CD4-positive, alpha-beta T cell treated with Interleukin-15 for 4 hours (primary cell): ENCODE measurements at regions not wholly inside any gene's neighbourhood (a gene's known extent, or its start where the extent isn't known, plus 50 kb on each side); places are given as distances from the start of the nearest gene placed in this dataset.
"Not testable (repeated sequence)": the region's sequence is repeated elsewhere in the genome, so short reads cannot be mapped to it uniquely, and the experiment has no call there.

Experiments used
- DNase-seq: peaks from one replicate; pipeline ENCODE4 v3.0.0-alpha.2; 2020; ENCODE audit warnings: low spot score

DNA sequence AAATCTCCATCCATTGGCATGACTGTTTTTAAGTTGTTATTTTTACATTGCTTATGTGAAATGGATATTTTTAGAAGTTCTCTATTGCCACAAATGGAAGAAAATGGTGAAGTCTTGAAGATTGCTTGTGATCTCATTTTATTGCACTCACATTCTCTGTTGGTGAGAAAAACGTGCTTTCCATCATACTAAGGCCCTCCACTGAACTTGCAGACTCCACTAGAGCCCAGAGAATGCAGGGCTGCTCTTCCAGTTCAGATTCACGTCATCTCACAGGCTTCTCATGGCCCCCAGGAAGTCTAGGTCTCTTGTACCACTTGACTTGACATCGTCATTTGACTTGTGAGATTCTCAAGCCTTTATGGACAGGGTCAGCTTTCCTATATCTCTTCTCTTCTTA, 254.8 kb upstream of the COPS8 start:
- no peak for DNase-seq

DNA sequence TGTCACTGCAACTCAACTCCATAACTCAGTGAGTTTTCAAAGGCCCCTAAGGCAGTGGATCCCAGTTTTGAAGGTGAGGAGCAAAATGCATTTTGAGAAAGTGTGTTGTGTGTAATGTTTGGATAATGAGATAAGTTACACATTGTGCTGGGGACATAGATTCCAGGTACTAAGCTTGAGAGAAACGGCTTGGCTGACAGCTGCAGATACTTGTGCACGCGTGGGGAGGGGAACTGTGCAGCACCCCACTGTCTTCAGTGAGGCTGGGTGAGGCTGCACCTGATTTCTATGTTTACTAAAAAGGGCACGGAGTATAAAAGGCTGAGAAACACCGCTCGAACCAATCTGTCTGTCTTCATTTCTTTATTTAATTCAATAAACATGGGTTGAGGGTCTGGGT, 254.0 kb upstream of the COPS8 start:
- DNase-seq: no peak

DNA sequence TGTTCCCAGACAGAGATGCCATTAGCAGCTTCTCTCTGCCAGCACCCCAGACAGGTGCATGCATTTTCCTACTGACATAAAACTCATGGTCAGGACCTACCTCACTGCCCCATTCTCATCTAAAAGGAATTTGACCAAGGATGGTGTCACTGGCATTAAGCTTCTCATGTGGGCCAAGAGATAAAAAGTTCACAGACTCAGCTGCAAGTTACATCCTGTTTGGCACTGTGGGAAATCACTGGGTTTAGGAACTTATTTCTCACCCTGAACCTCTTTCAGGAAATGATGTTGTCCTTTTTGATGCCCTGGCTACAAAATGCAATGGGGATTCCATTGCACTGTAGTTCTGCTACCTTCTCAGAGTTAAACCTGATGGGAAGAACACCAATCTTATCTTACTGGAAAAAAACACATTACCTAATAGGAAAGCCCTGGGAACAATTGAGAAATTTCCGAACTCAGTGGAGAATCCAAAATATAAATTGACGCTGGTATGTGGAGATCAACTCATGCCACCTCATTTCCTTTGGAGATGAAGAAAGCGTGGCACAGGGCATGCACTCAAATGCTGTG, 252.1 kb upstream of the COPS8 start:
- DNase-seq: no peak

DNA sequence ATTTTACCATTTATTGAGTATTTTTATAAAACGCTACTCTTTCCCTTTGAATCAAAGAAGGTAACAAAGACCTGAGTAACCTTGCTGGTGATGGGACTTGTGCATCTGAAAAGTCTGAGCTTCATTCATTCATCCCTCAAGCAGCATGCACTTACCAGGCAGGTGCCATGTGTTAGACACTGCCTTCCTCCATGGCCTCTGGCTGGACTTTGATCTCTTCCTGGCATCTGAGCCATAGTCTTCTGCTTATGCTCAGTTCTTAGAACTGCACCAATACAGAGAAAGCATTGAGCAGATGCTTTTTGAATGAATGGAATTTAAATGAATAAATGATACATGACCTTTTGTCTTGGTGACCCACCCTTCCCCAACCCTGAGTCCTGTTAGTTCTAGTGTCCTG, 251.4 kb upstream of the COPS8 start:
- no peak for DNase-seq

DNA sequence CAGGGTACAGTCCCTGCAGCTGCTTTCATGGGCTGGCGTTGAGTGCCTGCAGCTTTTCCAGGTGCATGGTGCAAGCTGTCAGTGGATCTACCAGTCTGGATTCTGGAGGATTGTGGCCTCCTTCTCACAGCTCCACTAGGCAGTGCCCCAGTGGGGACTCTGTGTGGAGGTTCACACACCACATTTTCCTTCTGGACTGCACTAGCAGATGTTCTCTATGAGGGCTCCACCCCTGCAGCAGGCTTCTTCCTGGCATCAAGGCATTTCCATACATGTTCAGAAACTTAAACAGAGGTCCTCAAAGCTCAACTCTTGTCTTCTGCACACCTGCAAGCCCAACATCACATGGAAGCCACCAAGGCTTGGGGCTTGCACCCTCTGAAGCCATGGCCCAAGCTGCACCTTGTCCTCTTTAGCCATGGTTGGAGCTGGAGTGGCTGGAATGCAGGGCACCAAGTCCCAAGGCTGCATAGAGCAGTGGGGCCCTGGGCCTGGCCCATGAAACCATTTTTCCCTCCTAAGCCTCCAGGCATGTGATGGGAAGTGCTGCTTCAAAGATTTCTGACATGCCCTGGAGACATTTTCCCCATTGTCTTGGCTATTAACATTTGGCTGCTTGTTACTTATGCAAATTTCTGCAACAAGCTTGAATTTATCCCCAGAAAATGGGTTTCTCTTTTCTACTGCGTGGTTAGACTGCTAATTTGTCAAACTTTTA, 250.2 kb upstream of the COPS8 start:
- DNase-seq: no peak

DNA sequence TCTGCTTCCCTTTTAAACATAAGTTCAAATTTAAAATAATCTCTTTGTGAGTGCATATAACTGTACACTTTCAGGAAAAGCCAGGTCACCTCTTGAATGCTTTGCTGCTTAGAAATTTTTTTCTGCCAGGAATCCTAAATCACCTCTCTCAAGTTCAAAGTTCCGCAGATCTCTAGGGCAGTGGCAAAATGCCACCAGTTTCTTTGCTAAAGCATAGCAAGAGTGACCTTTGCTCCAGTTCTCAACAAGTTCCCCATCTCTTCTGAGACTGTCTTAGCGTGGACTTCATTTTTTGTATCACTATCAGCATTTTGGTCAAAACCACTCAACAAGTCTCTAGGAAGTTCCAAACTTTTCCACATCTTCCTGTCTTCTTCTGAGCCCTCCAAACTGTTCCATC, 249.7 kb upstream of the COPS8 start:
- not testable (repeated sequence) for DNase-seq

DNA sequence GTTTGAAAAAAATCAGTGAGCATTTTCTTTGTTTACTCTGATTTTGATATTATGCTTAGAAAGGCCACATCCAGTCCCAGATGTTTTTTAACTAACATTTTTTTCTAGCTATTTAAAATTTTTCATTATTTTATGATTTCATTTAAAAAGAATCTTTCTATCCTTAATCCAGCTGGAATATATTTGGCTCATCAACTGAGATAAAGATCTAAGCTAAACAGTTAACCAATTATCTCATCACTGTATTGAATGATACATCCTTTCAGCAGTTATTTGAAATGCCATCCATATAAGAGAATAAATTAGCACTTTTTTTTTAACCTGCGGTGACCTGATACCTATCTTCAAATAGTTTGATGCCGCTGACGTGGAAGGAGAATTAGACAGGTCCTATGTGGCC, 245.5 kb upstream of the COPS8 start:
- DNase-seq: no peak

DNA sequence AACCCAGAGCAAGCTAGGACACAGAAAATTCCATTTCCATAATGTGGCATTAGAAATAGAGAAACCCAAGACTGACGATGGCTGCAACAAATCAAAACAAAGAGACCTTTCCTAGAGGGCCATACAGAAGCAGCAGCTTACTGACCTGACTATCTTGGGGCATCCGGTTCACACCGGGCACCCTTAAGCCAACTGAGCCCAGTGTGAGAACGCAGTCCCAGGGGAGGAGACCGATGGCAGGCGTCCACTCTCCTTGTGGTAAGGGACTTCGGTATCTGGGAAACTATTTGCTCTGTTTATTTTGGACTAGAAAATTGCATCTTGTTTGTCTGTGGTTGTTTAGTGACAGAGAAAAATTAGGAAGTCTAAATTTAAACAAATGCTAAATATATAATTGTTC, 244.8 kb upstream of the COPS8 start:
- DNase-seq: no peak

DNA sequence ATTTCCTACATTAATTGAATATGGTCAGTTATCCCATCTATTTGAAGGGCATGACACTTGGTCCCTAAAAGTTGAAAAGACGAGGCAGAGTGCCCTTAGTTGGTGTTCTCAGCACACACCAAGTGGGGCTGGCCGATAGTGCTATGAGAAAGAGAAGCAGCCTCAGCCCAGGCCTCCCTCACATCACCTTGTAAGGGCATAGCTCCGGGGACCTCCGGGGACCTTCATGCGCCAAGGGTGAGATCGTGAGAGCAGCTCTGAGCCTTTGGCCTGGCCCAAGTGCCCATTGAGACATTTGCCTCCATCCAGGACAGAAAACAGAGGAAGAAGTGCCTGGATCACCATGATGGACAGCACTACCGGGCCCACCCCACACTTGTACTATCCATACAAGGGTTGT, 244.3 kb upstream of the COPS8 start:
- no peak for DNase-seq

DNA sequence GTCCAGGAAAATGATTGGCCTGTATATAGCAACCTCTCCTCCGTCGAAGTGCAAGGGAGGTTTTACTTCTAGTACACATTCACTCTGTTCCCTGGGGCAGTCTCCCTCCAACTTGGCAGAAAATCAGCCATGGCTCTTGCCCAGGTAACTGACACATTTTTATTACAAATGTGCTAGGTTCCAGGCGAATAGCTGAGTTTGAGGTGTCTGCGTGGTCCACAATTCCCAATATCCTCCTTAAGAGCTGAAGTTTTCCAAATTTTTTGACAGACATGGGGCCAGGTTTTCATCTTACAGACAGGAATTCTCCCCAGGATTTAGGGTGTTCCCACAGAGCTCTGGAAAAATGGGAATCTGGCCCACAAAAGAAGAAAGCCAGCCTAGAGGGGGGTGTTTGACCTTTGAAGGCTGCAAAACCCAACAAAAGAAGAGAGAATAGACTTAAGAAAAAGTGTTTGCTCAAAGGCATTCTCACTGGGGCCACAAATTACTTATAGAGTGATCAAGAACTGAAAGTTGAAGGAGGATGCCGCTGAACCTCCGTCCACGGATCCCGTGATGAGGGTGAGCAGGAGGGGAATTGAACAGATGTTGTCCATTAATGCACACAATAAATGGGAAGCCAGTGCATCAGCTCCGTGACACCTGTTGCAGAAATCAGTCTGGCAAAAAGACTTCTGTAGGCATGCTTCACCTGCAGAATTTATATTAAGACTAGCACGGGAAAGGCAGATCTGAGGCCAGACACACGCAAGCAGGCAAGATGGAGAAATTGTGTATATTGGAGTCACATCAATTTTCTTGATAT, 242.3 kb upstream of the COPS8 start:
- no peak for DNase-seq

DNA sequence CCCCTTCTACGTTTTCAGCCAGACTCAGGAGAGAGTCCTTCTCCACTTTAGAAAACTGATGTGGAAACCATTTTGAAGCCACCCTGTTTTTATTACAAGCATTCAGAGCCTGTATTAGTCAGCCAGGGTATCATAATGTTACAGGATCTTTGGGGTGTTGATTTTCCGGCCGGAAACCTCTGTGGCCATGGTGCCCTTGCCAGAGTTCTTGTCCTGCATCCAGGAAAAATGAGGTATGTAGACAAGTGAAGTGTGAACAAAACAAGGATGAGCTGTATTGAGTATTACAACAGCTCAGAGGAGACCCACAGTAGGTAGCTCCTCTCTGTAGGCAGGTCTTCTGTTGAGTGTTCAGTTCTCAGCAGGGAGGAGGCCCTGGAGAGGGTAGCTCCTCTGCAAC, 241.0 kb upstream of the COPS8 start:
- no peak for DNase-seq

DNA sequence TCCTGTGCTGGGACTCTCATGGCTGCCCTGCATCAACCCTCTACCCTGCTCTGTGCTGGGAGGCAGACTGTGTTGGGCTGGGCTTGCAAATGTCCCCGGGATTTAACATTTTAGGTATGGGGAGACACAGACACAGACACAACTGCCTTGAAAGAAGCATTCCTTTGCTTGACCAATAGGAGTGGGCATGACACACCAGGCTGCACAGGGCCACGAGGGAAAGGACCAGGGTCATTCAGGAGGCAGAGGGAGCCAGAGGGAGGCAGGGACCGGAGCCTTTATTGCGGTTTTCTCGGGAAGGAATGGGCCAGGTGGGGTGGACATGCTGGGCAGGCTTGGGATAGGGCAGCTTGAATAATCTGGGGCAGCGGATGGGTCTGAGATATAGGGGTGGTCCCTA, 238.7 kb upstream of the COPS8 start:
- DNase-seq: no peak

DNA sequence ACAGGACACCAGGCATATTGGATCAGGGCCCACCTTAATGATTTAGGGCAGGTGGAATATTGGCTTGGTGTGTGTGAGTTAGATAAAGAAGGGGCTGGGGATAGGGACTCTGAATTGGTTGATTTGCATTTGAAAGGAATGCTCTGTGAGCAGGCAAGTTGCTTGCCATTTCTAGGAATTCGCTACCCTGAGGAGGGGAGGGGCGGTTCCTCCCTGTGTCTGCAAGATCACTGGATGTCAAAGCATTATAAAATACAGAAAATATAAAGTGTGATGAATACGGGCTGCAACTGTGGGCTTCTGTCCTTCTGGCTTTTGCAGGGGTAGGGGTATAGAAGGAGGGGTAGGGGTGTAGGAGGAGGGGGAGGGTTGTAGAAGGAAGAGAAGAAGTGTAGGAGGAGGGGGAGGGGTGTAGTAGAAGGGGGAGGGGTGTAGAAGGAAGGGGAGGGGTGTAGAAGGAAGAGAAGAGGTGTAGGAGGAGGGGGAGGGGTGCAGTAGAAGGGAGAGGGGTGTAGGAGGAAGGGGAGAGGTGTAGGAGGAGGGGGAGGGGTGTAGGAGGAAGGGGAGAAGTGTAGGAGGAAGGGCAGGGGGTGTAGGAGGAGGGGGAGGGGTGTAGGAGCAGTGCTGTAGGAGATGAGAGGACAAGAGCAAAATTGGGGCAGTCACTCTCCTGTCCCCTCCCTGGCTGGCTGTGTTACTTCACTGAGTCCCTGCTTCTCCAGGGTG, 238.0 kb upstream of the COPS8 start:
- DNase-seq: no peak

DNA sequence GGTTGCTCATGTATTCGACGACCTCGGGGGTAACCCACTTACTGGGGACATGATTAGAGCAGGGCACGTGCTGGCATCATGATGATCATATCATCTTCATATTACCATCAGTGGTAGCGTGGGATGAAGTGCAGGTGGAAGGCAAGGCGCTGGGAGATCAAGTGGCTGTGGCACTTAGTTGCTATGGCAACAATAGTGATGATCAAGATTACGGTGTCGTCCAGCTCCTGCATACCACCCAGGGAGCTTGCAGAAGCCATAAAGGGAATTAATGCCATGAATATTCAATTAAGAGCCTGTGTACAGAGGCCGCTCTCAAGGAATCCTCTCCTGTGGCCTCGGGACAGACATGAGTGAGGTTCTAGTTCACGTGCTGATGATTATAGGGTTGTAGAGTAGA, 237.2 kb upstream of the COPS8 start:
- DNase-seq: no peak

DNA sequence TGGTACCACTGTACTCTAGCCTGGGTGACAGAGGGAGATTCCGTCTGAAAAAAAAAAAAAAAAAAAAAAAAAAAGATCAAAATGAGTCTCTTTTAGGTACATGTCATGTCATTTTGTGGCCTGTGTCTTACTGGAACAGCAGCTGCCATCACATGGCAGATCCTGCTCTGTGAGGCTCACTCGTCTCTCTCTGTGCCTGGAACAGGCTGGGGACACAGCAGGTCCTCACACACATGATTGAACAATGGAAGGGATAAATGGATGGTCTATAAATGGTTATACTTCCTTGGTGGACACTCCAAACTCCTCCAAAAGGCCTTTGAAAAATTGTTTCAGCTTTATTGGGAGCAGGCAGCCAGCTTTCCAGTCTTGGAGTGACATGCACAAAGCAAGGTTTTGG, 236.2 kb upstream of the COPS8 start:
- no peak for DNase-seq

DNA sequence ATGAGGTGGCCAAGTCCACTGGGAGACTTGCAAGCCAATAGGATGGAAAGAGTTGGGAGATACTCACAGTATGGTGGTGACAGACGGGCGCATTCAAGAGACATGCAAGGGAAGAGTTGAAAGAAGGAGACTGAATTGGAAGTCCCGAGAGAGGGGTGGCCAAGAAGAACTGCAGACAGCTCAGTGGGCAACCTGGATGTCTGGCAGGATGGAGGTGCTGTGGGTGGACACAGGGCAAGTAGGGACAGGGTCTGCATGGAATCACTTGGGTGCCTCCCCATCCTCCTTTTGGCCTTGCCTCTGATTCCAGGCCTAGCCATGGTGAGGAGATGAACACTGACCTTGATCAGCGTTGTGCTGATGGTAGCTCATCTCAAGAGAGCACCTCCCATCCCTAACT, 235.7 kb upstream of the COPS8 start:
- DNase-seq: no peak

DNA sequence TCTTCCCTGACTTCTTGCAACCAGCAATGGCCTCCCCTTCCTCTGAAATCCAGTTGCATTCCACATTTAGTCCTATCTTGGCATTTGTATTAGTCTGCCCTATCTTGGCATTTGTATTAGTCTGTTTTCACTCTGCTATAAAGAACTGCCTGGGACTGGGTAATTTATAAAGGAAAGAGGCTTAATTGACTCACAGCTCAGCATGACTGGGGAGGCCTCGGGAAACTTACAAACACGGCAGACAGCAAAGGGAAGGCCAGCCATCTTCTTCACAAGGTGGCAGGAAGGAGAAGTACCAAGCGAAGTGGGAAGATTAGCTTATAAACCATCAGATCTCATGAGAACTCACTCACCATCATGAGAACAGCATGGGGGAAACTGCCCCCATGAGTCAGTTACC, 234.5 kb upstream of the COPS8 start:
- no peak for DNase-seq

DNA sequence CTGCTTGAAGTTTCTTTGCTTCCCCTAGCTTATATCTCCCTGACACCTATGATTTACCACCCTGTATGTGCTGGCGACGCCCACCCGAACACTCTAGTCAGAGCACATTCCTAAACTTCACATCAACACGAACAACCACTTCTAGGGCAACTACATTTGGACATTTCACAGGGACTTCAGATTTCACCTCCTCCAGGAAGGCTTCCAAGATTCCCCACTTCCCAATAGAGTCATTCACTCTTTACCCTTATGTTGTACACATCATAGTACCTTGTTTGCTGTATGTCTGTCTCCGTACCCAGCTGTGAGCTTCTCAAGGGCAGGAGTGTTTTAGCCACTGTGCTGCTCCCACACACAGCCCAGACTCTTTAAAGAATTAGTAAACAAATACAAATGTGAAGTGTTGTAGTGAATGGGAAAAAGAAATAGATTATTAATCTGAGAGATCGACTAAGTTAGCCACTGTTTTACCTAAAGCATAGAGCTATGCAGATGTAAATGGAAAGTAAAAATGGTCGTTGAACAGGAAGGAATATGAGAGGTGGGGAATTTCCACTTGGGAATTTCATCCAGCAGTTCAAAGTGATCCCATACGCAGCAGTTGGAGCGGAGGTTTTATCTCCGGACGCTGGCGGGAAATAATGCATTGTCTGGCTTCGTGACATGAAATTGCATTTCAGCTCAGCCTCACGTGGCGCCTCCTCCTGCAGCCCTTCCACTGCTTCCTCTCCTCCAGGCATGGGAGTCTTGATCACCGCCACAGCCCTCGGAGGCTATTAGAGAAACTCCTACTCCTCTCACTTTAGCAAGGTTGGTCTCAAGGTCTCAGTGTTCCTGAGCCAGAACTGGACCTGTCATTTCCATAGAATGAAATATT, 233.4 kb upstream of the COPS8 start:
- no peak for DNase-seq

DNA sequence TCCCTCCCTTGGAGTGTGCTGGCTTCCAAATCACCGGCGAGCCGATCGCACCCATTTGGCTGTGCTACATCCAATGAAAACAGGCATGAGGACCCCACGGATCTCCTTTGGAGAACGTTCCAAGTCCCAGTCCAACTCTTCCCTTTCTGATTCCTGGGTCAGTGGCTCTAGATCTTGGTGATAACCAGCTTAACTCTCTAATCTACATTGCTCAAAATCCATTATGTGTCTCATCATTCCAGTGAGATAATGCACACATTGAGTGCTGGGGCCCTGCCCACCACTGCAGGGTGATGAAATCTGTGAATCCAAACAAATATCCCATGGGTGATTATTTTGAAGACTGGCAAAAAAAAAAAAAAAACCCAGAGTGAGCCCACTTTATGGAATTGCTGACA, 232.7 kb upstream of the COPS8 start:
- no peak for DNase-seq

DNA sequence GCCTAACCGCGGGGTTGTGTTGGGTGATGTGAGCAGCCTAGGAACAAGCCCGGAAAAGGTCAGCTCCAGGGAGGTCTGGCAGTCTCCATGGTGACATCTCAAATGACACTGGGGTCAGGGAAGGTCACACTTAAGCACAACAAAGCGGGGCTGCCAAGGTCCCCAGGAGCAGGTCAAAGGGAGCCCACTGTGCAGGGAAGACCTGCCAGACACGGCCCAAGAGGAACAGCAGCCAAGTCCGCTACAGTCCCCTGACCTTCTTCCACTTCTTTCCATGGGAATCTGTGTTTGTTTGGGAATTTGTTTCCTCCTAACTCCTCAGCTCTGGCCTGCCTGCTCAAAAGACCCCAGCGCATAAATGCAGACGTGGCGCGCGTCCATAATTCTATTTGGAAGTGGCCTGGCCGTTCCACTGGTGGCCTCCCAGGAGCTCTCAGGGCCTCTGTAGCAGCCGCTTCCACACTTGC, 232.1 kb upstream of the COPS8 start:
- no peak for DNase-seq

DNA sequence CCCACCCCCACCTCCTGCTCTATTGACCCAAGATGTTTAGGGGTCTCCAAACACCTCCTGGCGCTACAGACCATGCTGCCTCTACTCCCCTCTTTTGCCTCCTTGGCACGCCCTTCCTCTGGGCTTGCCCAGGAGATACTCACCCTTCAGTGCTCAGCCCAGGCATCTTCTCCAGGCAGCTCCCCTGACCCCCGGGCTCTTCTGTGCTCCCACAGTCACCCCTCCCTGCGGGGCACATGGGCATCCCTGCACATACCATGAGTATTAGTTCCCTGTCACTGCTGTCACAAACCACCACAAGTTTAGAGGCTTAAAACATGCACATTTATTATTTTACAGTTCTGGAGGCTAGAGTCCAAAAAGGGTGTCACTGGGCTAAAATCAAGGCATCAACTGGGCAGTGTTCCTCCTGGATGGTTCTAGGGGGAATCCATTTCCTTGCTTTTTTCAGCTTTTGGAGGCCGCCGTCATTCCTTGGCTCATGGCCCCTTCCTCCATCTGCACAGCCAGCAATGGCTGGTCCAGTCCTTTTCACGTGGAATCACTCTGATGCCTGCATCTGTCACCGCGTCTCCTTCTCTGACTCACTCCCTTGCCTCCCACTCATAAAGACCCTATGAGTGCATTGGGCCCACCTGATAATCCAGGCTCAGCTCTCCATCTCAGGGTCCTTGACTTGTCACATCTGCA, 230.4 kb upstream of the COPS8 start:
- no peak for DNase-seq
